ENCODE measurements at regions not wholly inside any gene's neighbourhood (a gene's known extent, or its start where the extent isn't known, plus 50 kb on each side); places are given as distances from the start of the nearest gene placed in this dataset.

DNA sequence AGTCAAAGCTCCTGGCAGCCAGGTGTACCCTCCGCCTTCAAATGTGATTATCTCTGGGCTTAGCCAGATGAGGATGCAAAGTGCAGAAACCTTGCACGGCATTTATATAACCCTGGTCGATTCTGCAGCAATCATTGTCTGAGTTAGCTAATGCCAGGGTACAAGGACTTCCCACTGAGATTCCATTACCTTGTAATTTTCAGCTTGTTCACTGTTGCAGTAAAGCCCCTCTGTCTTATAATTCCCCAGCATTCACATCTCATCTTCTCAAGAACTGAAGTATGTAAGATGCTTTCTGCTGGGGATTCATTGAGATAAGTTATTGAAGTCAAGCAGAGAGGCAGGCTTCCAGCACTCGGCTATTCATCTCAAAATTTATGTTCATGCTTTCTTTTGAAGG, 1090.6 kb upstream of the AUTS2 start:
- TF ChIP-seq, protein P1, sequence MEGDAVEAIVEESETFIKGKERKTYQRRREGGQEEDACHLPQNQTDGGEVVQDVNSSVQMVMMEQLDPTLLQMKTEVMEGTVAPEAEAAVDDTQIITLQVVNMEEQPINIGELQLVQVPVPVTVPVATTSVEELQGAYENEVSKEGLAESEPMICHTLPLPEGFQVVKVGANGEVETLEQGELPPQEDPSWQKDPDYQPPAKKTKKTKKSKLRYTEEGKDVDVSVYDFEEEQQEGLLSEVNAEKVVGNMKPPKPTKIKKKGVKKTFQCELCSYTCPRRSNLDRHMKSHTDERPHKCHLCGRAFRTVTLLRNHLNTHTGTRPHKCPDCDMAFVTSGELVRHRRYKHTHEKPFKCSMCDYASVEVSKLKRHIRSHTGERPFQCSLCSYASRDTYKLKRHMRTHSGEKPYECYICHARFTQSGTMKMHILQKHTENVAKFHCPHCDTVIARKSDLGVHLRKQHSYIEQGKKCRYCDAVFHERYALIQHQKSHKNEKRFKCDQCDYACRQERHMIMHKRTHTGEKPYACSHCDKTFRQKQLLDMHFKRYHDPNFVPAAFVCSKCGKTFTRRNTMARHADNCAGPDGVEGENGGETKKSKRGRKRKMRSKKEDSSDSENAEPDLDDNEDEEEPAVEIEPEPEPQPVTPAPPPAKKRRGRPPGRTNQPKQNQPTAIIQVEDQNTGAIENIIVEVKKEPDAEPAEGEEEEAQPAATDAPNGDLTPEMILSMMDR (conservative IDR thresholded peaks at IDR 0.05), result no peak
- no peak for TF ChIP-seq ZFX (IDR thresholded peaks at IDR 0.05)

Measured in C4-2B (cell line).